ENCODE measurements at regions not wholly inside any gene's neighbourhood (a gene's known extent, or its start where the extent isn't known, plus 50 kb on each side); places are given as distances from the start of the nearest gene placed in this dataset.

DNA sequence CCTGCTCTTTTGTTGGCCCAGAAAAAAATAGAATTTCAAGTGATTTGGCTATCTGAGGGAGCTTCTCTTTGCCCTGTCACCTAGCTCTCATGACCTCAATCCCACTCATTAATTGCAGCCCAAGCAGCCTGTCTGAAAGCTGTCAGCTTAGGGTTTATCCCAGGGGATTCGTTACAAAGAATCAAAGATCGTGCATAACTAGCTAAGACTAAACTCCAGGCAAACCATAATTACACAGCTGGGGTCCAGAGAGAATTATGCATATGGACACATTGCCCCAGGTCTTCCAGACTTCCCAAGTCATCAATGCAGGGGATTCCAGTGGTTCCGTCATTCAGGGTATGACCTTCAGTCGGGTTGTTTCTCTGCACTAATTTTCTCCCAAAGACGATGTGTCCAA is 91.6 kb upstream of the CBLB start:
- H3K4me3 ChIP-seq = no peak overlapping the region
- intact Hi-C loops (cut with micrococcal nuclease) = no loop called here

GRCh38 chr3:105963161-105963560 is 94.3 kb upstream of the CBLB start:
- no peak for DNase-seq

More for the DNA sequence above, 91.6 kb upstream of the CBLB start:
- no peaks in the 10 kb centered on the region for H3K36me3 ChIP-seq
- H3K9me3 ChIP-seq (replicated peaks) = no peaks in the 10 kb centered on the region
- H3K4me1 ChIP-seq = peaks cover 13% of the 10 kb centered on the region
- H3K27ac ChIP-seq (replicated peaks) = no peak overlapping the region
- TF ChIP-seq, protein P1, sequence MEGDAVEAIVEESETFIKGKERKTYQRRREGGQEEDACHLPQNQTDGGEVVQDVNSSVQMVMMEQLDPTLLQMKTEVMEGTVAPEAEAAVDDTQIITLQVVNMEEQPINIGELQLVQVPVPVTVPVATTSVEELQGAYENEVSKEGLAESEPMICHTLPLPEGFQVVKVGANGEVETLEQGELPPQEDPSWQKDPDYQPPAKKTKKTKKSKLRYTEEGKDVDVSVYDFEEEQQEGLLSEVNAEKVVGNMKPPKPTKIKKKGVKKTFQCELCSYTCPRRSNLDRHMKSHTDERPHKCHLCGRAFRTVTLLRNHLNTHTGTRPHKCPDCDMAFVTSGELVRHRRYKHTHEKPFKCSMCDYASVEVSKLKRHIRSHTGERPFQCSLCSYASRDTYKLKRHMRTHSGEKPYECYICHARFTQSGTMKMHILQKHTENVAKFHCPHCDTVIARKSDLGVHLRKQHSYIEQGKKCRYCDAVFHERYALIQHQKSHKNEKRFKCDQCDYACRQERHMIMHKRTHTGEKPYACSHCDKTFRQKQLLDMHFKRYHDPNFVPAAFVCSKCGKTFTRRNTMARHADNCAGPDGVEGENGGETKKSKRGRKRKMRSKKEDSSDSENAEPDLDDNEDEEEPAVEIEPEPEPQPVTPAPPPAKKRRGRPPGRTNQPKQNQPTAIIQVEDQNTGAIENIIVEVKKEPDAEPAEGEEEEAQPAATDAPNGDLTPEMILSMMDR (IDR thresholded peaks at IDR 0.05; ENCODE audit: borderline replicate concordance) = no peak
- DNase-seq = no peak
- no peaks in the 10 kb centered on the region for H3K27me3 ChIP-seq (ENCODE audit: low read depth)

DNA sequence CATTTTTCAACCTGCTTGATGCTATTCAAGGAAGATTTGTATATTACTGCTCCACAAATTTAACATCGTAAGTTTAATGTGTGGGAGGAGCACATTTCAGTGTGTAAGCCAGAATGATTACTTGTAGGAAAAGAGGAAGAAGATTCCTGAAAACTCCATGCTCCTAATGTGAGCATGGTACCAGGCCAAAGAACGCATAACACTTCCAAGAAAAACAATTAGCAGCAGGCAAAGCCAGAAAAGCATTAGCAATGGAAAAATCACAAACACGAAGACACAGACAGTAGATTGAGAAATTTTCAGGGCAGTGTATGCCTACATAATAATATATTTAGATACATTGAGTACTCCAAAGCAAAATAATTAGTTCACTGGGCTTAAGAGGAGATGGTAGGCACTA is 96.6 kb upstream of the CBLB start:
- H3K9me3 ChIP-seq (replicated peaks) = no peaks in the 10 kb centered on the region
- intact Hi-C loops (cut with micrococcal nuclease) = no loop called here
- no peaks in the 10 kb centered on the region for H3K27me3 ChIP-seq (ENCODE audit: low read depth)
- no peak for DNase-seq
- H3K36me3 ChIP-seq = no peaks in the 10 kb centered on the region
- no peak overlapping the region for H3K27ac ChIP-seq (replicated peaks)
- TF ChIP-seq, protein P1 (IDR thresholded peaks at IDR 0.05; ENCODE audit: borderline replicate concordance) = no peak
- peaks cover 26% of the 10 kb centered on the region for H3K4me1 ChIP-seq
- H3K4me3 ChIP-seq = no peak overlapping the region

More at GRCh38 chr3:105963161-105963560, 94.3 kb upstream of the CBLB start:
- no peak overlapping the region for H3K4me3 ChIP-seq
- no peak overlapping the region for H3K27ac ChIP-seq (replicated peaks)
- no peaks in the 10 kb centered on the region for H3K27me3 ChIP-seq (ENCODE audit: low read depth)
- H3K9me3 ChIP-seq (replicated peaks) = no peaks in the 10 kb centered on the region
- no peaks in the 10 kb centered on the region for H3K36me3 ChIP-seq
- TF ChIP-seq, protein P1 (IDR thresholded peaks at IDR 0.05; ENCODE audit: borderline replicate concordance) = no peak
- intact Hi-C loops (cut with micrococcal nuclease) = no loop called here
- H3K4me1 ChIP-seq = peaks cover 26% of the 10 kb centered on the region

- Histone ChIP-seq H3K36me3 (no peaks in the 10 kb centered on the region), H3K27me3 (ENCODE audit: low read depth) (no peaks in the 10 kb centered on the region), H3K9me3 (replicated peaks) (peaks cover 16% of the 10 kb centered on the region), H3K27ac (replicated peaks) (no peak overlapping the region), H3K4me1 (peaks cover 26% of the 10 kb centered on the region), H3K4me3 (no peak overlapping the region)
- TF ChIP-seq, protein P1 (IDR thresholded peaks at IDR 0.05; ENCODE audit: borderline replicate concordance) = no peak
- intact Hi-C loops (cut with micrococcal nuclease) = no loop called here
- no peak for DNase-seq
These were observed 98.3 kb upstream of the CBLB start for GRCh38 chr3:105967117-105967516.

DNA sequence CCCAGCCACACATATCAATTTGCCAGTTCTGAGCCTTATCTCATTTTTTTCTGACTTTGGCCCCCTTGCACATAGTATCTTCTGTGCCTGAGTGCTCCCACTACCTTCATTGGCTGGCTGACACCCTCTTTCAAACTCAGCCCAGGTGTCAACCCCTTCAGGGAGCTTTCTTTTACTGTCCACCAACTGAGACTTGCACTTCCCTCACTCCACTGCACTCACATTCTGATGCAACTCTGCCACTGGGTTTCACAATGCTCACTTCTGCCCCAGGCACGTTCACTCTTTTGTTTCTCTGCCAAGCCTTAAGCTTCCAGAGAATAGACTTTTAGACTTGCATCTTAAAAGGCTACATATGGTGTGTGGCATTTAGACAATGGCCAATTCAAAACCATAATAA is 101.5 kb upstream of the CBLB start:
- no peaks in the 10 kb centered on the region for H3K27me3 ChIP-seq (ENCODE audit: low read depth)

More for the DNA sequence above, 101.5 kb upstream of the CBLB start:
- intact Hi-C loops (cut with micrococcal nuclease) = no loop called here
- no peak overlapping the region for H3K27ac ChIP-seq (replicated peaks)
- TF ChIP-seq, protein P1 (IDR thresholded peaks at IDR 0.05; ENCODE audit: borderline replicate concordance) = no peak
- no peak overlapping the region for H3K4me3 ChIP-seq
- peaks cover 22% of the 10 kb centered on the region for H3K9me3 ChIP-seq (replicated peaks)
- DNase-seq = no peak
- peaks cover 14% of the 10 kb centered on the region for H3K4me1 ChIP-seq
- H3K36me3 ChIP-seq = no peaks in the 10 kb centered on the region
